B cell (primary cell): ENCODE measurements at regions not wholly inside any gene's neighbourhood (a gene's known extent, or its start where the extent isn't known, plus 50 kb on each side); places are given as distances from the start of the nearest gene placed in this dataset.

Source experiments
- EZH2 ChIP-seq: IDR thresholded peaks from 2 replicates; pipeline ENCODE4 v1.6.1; 2012; ENCODE audit warnings: borderline replicate concordance, low read depth, mild to moderate bottlenecking, moderate library complexity, low read length; ENCODE audit not compliant: insufficient read depth, poor library complexity, severe bottlenecking
- TF ChIP-seq, protein P1 (sequence below): fragments of 200-600 bp; IDR thresholded peaks from one replicate; pipeline ENCODE4 v1.8.0; 2022; ENCODE audit warnings: antibody characterized with exemption, mild to moderate bottlenecking

DNA sequence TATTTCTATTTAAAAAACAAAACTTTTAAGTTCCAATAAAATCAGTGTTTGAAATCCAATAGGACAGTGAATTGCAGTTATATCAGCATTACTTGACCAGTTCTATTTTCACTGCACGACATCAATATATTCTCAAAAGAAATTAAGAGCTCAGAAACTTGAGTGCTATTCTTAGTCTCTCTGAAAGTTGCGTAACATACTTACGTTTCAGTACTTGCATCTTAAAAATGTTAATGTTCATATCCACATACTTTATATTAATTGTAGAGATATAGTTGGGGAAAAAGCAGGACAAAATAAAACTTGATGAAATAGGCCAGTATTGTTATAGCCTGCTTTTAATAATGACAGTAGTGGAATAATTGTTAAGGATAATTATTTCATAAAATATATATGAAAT is 720.5 kb upstream of the PCDH9 start:
- TF ChIP-seq, protein P1, sequence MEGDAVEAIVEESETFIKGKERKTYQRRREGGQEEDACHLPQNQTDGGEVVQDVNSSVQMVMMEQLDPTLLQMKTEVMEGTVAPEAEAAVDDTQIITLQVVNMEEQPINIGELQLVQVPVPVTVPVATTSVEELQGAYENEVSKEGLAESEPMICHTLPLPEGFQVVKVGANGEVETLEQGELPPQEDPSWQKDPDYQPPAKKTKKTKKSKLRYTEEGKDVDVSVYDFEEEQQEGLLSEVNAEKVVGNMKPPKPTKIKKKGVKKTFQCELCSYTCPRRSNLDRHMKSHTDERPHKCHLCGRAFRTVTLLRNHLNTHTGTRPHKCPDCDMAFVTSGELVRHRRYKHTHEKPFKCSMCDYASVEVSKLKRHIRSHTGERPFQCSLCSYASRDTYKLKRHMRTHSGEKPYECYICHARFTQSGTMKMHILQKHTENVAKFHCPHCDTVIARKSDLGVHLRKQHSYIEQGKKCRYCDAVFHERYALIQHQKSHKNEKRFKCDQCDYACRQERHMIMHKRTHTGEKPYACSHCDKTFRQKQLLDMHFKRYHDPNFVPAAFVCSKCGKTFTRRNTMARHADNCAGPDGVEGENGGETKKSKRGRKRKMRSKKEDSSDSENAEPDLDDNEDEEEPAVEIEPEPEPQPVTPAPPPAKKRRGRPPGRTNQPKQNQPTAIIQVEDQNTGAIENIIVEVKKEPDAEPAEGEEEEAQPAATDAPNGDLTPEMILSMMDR: no peak
- TF ChIP-seq EZH2: no peak
